HEK293 (cell line): ENCODE measurements at regions not wholly inside any gene's neighbourhood (a gene's known extent, or its start where the extent isn't known, plus 50 kb on each side); places are given as distances from the start of the nearest gene placed in this dataset.

Experiments used
- CTCF ChIA-PET: fragments of 350-600 bp; formaldehyde crosslinking; extraction: SDS; loops from one replicate; lab custom pipeline; 2021; ENCODE audit warnings: antibody characterized with exemption; lab: Yijun Ruan, JAX
- POLR2A ChIA-PET: fragments of 300-600 bp; formaldehyde crosslinking; extraction: SDS; loops from one replicate; lab custom pipeline; 2020; ENCODE audit warnings: antibody characterized with exemption, inconsistent platforms; lab: Yijun Ruan, JAX
- H3K27ac ChIP-seq: fragments of 200-500 bp; sonication (Bioruptor generic); 2 replicates; pipeline ENCODE4 v1.5.1; 2014; ENCODE audit warnings: low read depth, low read length, control low read depth, inconsistent platforms; ENCODE audit errors: extremely low read depth
- H3K36me3 ChIP-seq, 2 experiments: fragments of 200-500 bp in 1 of 2; sonication (Bioruptor generic) in 1 of 2; 1 replicate in 1 of 2; 2 replicates in 1 of 2; pipeline ENCODE4 v1.5.1; 2014 to 2017; ENCODE audit warnings: inconsistent platforms in 2 of 2, low read length in 2 of 2; ENCODE audit not compliant: control insufficient read depth in 2 of 2, insufficient read depth in 1 of 2
- H3K4me1 ChIP-seq: fragments of 200-500 bp; sonication (Bioruptor generic); 2 replicates; pipeline ENCODE4 v1.5.1; 2014; ENCODE audit warnings: mild to moderate bottlenecking, low read length, inconsistent platforms; ENCODE audit not compliant: control insufficient read depth, insufficient read depth
- H3K4me3 ChIP-seq: 2 replicates; pipeline ENCODE4 v1.5.1; 2011; ENCODE audit warnings: low read depth, mild to moderate bottlenecking, control low read depth, low read length, moderate library complexity
- H3K9me3 ChIP-seq: fragments of 200-500 bp; sonication (Bioruptor generic); 2 replicates; pipeline ENCODE4 v1.5.1; 2014; ENCODE audit warnings: low read depth, low read length, inconsistent platforms; ENCODE audit not compliant: control insufficient read depth, insufficient read depth
- GLIS1 ChIP-seq: fragments of 450-650 bp; formaldehyde crosslinking; IDR thresholded peaks from 2 replicates; pipeline ENCODE4 v1.5.1; 2016; ENCODE audit warnings: missing biosample characterization, missing genetic modification characterization
- ZIC2 ChIP-seq: fragments of 450-650 bp; formaldehyde crosslinking; IDR thresholded peaks from 2 replicates; pipeline ENCODE4 v1.5.1; 2016; ENCODE audit warnings: missing biosample characterization, missing genetic modification characterization
- ZNF16 ChIP-seq: fragments of 450-650 bp; formaldehyde crosslinking; IDR thresholded peaks from 2 replicates; pipeline ENCODE4 v1.5.1; 2016; ENCODE audit warnings: low read depth, missing biosample characterization, missing genetic modification characterization
- ZNF169 ChIP-seq: fragments of 450-650 bp; formaldehyde crosslinking; IDR thresholded peaks from 2 replicates; pipeline ENCODE4 v1.5.1; 2016; ENCODE audit warnings: missing biosample characterization, missing genetic modification characterization
- ZNF2 ChIP-seq: fragments of 450-650 bp; formaldehyde crosslinking; IDR thresholded peaks from 2 replicates; pipeline ENCODE4 v1.5.1; 2016; ENCODE audit warnings: missing biosample characterization, missing genetic modification characterization
- ZNF23 ChIP-seq: fragments of 450-650 bp; formaldehyde crosslinking; IDR thresholded peaks from 2 replicates; pipeline ENCODE4 v1.5.1; 2016; ENCODE audit warnings: missing biosample characterization, missing genetic modification characterization, borderline replicate concordance
- ZNF311 ChIP-seq: fragments of 450-650 bp; formaldehyde crosslinking; IDR thresholded peaks from 2 replicates; pipeline ENCODE4 v1.5.1; 2017; ENCODE audit warnings: missing biosample characterization, missing genetic modification characterization, borderline replicate concordance
- ZNF335 ChIP-seq: fragments of 450-650 bp; formaldehyde crosslinking; conservative IDR thresholded peaks from 2 replicates; pipeline ENCODE4 v1.5.1; 2016; ENCODE audit warnings: missing biosample characterization, missing genetic modification characterization
- ZNF366 ChIP-seq: fragments of 450-650 bp; formaldehyde crosslinking; conservative IDR thresholded peaks from 2 replicates; pipeline ENCODE4 v1.5.1; 2016; ENCODE audit warnings: missing biosample characterization, missing genetic modification characterization
- ZNF391 ChIP-seq: fragments of 450-650 bp; formaldehyde crosslinking; IDR thresholded peaks from 2 replicates; pipeline ENCODE4 v1.5.1; 2016; ENCODE audit warnings: low read depth, missing biosample characterization, missing genetic modification characterization, borderline replicate concordance
- ZNF521 ChIP-seq: fragments of 450-650 bp; formaldehyde crosslinking; IDR thresholded peaks from 2 replicates; pipeline ENCODE4 v1.5.1; 2017; ENCODE audit warnings: missing biosample characterization, mild to moderate bottlenecking, missing genetic modification characterization
- ZNF623 ChIP-seq: fragments of 450-650 bp; formaldehyde crosslinking; IDR thresholded peaks from 2 replicates; pipeline ENCODE4 v1.5.1; 2016; ENCODE audit warnings: missing biosample characterization, missing genetic modification characterization
- ZNF626 ChIP-seq: fragments of 450-650 bp; sonication (Bioruptor Pico); formaldehyde crosslinking; IDR thresholded peaks from 2 replicates; pipeline ENCODE4 v1.5.1; 2018; ENCODE audit warnings: missing biosample characterization, missing genetic modification characterization, inconsistent platforms
- ZNF654 ChIP-seq: fragments of 450-650 bp; formaldehyde crosslinking; IDR thresholded peaks from 2 replicates; pipeline ENCODE4 v1.5.1; 2016; ENCODE audit warnings: low read depth, missing biosample characterization, missing genetic modification characterization
- ZNF660 ChIP-seq: fragments of 450-650 bp; IDR thresholded peaks from 2 replicates; pipeline ENCODE4 v1.5.1; 2018; ENCODE audit warnings: missing biosample characterization, mild to moderate bottlenecking, missing genetic modification characterization
- ZNF777 ChIP-seq: fragments of 450-650 bp; formaldehyde crosslinking; IDR thresholded peaks from 2 replicates; pipeline ENCODE4 v1.5.1; 2017; ENCODE audit warnings: missing biosample characterization, missing genetic modification characterization, borderline replicate concordance
- ZNF830 ChIP-seq: fragments of 450-650 bp; IDR thresholded peaks from 2 replicates; pipeline ENCODE4 v1.5.0; 2018; ENCODE audit warnings: missing biosample characterization, missing genetic modification characterization, low read depth, mild to moderate bottlenecking, moderate library complexity
- ZNF837 ChIP-seq: fragments of 450-650 bp; formaldehyde crosslinking; IDR thresholded peaks from 2 replicates; pipeline ENCODE4 v1.5.1; 2016; ENCODE audit warnings: missing biosample characterization, missing genetic modification characterization
- ZSCAN30 ChIP-seq: fragments of 450-650 bp; IDR thresholded peaks from 2 replicates; pipeline ENCODE4 v1.5.1; 2018; ENCODE audit warnings: missing biosample characterization, mild to moderate bottlenecking, missing genetic modification characterization, moderate library complexity
- TF ChIP-seq, protein P1 (sequence below): fragments of 450-650 bp; formaldehyde crosslinking; IDR thresholded peaks from 2 replicates; pipeline ENCODE4 v1.5.1; 2016; ENCODE audit warnings: missing biosample characterization, missing genetic modification characterization
- TF ChIP-seq, protein P2 (sequence below): fragments of 450-650 bp; formaldehyde crosslinking; IDR thresholded peaks from 2 replicates; pipeline ENCODE4 v1.5.1; 2016; ENCODE audit warnings: missing biosample characterization, missing genetic modification characterization
- TF ChIP-seq, protein P3 (sequence below): fragments of 450-650 bp; formaldehyde crosslinking; IDR thresholded peaks from 2 replicates; pipeline ENCODE4 v1.5.1; 2016; ENCODE audit warnings: missing biosample characterization, missing genetic modification characterization, low read depth
- TF ChIP-seq, protein P4 (sequence below): fragments of 450-650 bp; formaldehyde crosslinking; IDR thresholded peaks from 2 replicates; pipeline ENCODE4 v1.5.1; 2016; ENCODE audit warnings: missing biosample characterization, missing genetic modification characterization
- TF ChIP-seq, protein P5 (sequence below): fragments of 450-650 bp; formaldehyde crosslinking; IDR thresholded peaks from 2 replicates; pipeline ENCODE4 v1.5.1; 2016; ENCODE audit warnings: missing biosample characterization, missing genetic modification characterization
- TF ChIP-seq, protein P6 (sequence below): fragments of 450-650 bp; formaldehyde crosslinking; IDR thresholded peaks from 2 replicates; pipeline ENCODE4 v1.5.1; 2016; ENCODE audit warnings: missing biosample characterization, missing genetic modification characterization

DNA sequence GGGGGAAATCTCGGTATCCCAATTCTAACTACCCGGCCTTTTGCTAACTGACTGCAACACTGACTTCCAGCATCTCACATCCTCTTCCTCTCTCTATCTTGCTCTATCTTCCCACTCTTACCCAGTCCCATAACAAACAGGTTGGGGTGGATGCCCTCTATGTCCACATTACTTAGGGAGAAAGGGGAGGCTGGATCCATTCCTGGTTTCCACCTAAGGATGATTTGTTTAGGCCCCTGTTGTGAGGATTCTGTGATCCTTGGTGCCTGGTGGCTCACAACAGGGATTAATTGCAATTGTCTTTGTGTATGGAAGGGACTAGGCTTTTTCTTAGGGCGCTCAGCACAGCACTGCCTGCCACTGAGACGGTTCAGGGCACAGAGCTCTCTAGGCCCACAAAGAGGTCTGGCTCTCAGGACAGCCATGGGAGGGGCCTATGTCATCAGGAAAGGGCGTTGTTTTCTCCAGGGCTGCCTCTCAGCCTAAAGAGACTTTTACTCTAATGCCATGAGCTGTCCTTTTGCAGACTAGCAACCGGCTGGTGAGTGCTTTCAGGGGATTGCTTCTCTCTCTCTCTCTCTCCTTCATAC lies 612.1 kb upstream of the SALL1 start:
- CTCF ChIA-PET, result interaction anchor here (0.6 to 0.9 kb wide), 4 partner anchors 17 to 1314 kb away, joined by 3 to 5 read pairs (median 4); no protein-coding TSS in a partner anchor

DNA sequence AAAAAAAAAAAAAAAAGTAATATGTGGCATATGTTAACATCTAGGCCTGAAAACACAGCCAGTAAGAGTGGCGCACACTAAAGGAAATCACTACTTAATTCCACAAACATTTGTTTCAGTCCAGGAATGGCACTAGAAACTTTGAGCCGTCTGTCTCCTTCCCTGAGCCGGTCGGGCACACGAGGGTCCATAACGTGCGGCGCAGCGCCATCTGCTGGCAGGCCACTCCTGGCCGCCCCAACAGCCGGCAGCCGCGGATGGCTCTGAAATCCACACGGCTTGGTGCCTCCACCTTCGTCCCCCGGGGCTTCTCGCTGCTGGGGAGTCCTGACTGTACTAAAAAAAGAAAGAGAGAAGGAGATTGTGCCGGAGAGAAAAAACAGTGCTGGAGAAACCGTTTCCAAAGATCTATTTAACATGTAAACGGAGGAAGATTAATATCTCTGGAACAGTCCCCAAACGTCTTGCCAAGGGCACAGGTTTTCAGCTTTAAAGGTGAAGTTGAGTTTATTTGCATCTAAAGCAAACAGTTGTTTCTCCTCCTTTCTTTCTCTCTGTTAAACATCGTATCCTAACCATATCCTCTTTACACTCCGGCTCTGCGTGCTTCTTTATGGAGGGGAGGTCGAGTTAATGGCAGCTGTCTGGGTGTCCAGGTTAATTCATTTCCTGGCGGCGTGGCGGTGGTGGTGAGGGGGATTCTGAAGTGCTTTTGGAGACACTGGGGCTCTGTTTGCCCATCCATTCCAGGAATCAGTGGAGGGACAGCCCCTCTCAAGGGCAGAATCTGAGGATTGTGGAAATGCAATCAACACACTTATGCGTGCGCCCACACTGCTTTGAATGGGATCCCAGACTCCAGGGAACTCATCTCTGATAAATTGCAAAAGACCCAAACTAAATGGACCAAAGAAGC lies 611.3 kb upstream of the SALL1 start:
- Histone ChIP-seq H3K27ac (no peak overlapping the region), H3K36me3 (no peaks in the 10 kb centered on the region), H3K9me3 (no peaks in the 10 kb centered on the region), H3K4me3 (no peak overlapping the region), H3K4me1 (peaks cover 7% of the 10 kb centered on the region; the same call in 1 of the 2 replicates)
- ChIA-PET POLR2A (no interaction called here), CTCF (interaction anchor here (0.6 to 1.2 kb wide), 15 partner anchors 9 to 956 kb away, joined by 3 to 5 read pairs (median 3); no protein-coding TSS in a partner anchor)
- 0 out of 2 replicates have a peak, but pooled peaks have one; percentile 51 for TF ChIP-seq ZNF2
- no peak for TF ChIP-seq ZNF311
- TF ChIP-seq, protein P1, sequence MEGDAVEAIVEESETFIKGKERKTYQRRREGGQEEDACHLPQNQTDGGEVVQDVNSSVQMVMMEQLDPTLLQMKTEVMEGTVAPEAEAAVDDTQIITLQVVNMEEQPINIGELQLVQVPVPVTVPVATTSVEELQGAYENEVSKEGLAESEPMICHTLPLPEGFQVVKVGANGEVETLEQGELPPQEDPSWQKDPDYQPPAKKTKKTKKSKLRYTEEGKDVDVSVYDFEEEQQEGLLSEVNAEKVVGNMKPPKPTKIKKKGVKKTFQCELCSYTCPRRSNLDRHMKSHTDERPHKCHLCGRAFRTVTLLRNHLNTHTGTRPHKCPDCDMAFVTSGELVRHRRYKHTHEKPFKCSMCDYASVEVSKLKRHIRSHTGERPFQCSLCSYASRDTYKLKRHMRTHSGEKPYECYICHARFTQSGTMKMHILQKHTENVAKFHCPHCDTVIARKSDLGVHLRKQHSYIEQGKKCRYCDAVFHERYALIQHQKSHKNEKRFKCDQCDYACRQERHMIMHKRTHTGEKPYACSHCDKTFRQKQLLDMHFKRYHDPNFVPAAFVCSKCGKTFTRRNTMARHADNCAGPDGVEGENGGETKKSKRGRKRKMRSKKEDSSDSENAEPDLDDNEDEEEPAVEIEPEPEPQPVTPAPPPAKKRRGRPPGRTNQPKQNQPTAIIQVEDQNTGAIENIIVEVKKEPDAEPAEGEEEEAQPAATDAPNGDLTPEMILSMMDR (tag by site-specific recombination), result peak; percentile 92
- peak; percentile 55; the same call in 1 of the 2 replicates for TF ChIP-seq ZNF660
- TF ChIP-seq ZSCAN30, result 0 out of 2 replicates have a peak, but pooled peaks have one; percentile 53
- no peak for TF ChIP-seq ZNF623 (tag by site-specific recombination)
- peak; percentile 77 for TF ChIP-seq GLIS1 (tag by site-specific recombination)
- TF ChIP-seq ZNF16 (tag by site-specific recombination), result no peak
- no peak for TF ChIP-seq ZNF23 (tag by site-specific recombination)
- TF ChIP-seq ZNF830 (tag by site-specific recombination), result no peak
- TF ChIP-seq ZNF366 (tag by site-specific recombination), result no peak
- peak; percentile 67 for TF ChIP-seq ZNF654 (tag by site-specific recombination)
- TF ChIP-seq, protein P2, sequence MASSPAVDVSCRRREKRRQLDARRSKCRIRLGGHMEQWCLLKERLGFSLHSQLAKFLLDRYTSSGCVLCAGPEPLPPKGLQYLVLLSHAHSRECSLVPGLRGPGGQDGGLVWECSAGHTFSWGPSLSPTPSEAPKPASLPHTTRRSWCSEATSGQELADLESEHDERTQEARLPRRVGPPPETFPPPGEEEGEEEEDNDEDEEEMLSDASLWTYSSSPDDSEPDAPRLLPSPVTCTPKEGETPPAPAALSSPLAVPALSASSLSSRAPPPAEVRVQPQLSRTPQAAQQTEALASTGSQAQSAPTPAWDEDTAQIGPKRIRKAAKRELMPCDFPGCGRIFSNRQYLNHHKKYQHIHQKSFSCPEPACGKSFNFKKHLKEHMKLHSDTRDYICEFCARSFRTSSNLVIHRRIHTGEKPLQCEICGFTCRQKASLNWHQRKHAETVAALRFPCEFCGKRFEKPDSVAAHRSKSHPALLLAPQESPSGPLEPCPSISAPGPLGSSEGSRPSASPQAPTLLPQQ, result no peak
- 0 out of 2 replicates have a peak, but pooled peaks have one; percentile 15 for TF ChIP-seq ZIC2 (tag by site-specific recombination)
- TF ChIP-seq, protein P3, sequence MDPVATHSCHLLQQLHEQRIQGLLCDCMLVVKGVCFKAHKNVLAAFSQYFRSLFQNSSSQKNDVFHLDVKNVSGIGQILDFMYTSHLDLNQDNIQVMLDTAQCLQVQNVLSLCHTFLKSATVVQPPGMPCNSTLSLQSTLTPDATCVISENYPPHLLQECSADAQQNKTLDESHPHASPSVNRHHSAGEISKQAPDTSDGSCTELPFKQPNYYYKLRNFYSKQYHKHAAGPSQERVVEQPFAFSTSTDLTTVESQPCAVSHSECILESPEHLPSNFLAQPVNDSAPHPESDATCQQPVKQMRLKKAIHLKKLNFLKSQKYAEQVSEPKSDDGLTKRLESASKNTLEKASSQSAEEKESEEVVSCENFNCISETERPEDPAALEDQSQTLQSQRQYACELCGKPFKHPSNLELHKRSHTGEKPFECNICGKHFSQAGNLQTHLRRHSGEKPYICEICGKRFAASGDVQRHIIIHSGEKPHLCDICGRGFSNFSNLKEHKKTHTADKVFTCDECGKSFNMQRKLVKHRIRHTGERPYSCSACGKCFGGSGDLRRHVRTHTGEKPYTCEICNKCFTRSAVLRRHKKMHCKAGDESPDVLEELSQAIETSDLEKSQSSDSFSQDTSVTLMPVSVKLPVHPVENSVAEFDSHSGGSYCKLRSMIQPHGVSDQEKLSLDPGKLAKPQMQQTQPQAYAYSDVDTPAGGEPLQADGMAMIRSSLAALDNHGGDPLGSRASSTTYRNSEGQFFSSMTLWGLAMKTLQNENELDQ (tag by site-specific recombination), result no peak
- TF ChIP-seq, protein P4, sequence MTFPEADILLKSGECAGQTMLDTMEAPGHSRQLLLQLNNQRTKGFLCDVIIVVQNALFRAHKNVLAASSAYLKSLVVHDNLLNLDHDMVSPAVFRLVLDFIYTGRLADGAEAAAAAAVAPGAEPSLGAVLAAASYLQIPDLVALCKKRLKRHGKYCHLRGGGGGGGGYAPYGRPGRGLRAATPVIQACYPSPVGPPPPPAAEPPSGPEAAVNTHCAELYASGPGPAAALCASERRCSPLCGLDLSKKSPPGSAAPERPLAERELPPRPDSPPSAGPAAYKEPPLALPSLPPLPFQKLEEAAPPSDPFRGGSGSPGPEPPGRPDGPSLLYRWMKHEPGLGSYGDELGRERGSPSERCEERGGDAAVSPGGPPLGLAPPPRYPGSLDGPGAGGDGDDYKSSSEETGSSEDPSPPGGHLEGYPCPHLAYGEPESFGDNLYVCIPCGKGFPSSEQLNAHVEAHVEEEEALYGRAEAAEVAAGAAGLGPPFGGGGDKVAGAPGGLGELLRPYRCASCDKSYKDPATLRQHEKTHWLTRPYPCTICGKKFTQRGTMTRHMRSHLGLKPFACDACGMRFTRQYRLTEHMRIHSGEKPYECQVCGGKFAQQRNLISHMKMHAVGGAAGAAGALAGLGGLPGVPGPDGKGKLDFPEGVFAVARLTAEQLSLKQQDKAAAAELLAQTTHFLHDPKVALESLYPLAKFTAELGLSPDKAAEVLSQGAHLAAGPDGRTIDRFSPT (tag by site-specific recombination), result no peak
- TF ChIP-seq ZNF837, result no peak
- TF ChIP-seq ZNF391 (tag by site-specific recombination), result 0 out of 2 replicates have a peak, but pooled peaks have one; percentile 19
- TF ChIP-seq, protein P5, sequence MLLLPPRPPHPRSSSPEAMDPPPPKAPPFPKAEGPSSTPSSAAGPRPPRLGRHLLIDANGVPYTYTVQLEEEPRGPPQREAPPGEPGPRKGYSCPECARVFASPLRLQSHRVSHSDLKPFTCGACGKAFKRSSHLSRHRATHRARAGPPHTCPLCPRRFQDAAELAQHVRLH, result no peak
- TF ChIP-seq ZNF777 (tag by site-specific recombination), result no peak

More for the DNA sequence above, 612.1 kb upstream of the SALL1 start:
- TF ChIP-seq, protein P6, sequence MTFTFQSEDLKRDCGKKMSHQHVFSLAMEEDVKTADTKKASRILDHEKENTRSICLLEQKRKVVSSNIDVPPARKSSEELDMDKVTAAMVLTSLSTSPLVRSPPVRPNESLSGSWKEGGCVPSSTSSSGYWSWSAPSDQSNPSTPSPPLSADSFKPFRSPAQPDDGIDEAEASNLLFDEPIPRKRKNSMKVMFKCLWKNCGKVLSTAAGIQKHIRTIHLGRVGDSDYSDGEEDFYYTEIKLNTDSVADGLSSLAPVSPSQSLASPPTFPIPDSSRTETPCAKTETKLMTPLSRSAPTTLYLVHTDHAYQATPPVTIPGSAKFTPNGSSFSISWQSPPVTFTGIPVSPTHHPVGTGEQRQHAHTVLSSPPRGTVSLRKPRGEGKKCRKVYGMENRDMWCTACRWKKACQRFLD (tag by site-specific recombination), result no peak
- no peak; the same call in 1 of the 2 replicates for TF ChIP-seq ZNF335
- no peak for TF ChIP-seq ZNF521 (tag by site-specific recombination)
- TF ChIP-seq ZNF626, result no peak
- TF ChIP-seq ZNF169 (tag by site-specific recombination), result no peak
- TF ChIP-seq, all 188 proteins: peak for 0
- Histone ChIP-seq H3K36me3 (no peaks in the 10 kb centered on the region), H3K4me3 (no peak overlapping the region), H3K27ac (no peak overlapping the region), H3K9me3 (no peaks in the 10 kb centered on the region), H3K4me1 (peaks cover 7% of the 10 kb centered on the region; the same call in 1 of the 2 replicates)
- POLR2A ChIA-PET, result no interaction called here
